ENCODE measurements at regions not wholly inside any gene's neighbourhood (a gene's known extent, or its start where the extent isn't known, plus 50 kb on each side); places are given as distances from the start of the nearest gene placed in this dataset.

GRCh38 chr4:138501614-138502013 lies 259.5 kb upstream of the SLC7A11 start:
- Histone ChIP-seq H4K20me1 (replicated peaks; ENCODE audit: control insufficient read depth, extremely low read depth, insufficient read depth, low read length) (no peaks in the 10 kb centered on the region), H3K4me2 (ENCODE audit: insufficient read depth, low read length) (no peak overlapping the region), H2AFZ (ENCODE audit: low read depth, low read length) (no peak overlapping the region), H3K4me3 (replicated peaks in 1 of 3; ENCODE audit: insufficient read depth in 1 of 3, low read depth in 1 of 3, low read length in 3 of 3) (no peak overlapping the region), H3K9me1 (replicated peaks; ENCODE audit: control insufficient read depth, extremely low read depth, insufficient read depth, low read length) (no peaks in the 10 kb centered on the region), H3K27ac (ENCODE audit: insufficient read depth, low read depth, low read length) (no peak overlapping the region), H3K9me3 (replicated peaks; ENCODE audit: control insufficient read depth, insufficient read depth, low read length) (no peaks in the 10 kb centered on the region), H3K4me1 (ENCODE audit: control insufficient read depth, extremely low read depth, insufficient read depth, low read length) (no peaks in the 10 kb centered on the region), H3K9ac (replicated peaks; ENCODE audit: extremely low read depth, insufficient read depth, low read length) (no peak overlapping the region), H3K36me3 (ENCODE audit: control insufficient read depth in 2 of 2, extremely low read depth in 1 of 2, insufficient read depth in 2 of 2, low read length in 2 of 2) (no peaks in the 10 kb centered on the region), H3K79me2 (ENCODE audit: control insufficient read depth, insufficient read depth, low read length) (no peaks in the 10 kb centered on the region), H3K27me3 (ENCODE audit: control insufficient read depth in 2 of 2, insufficient read depth in 2 of 2, low read length in 2 of 2) (no peaks in the 10 kb centered on the region)
- CTCF ChIA-PET = interaction anchor here (1.4 to 2.2 kb wide), 2 partner anchors 13 to 20 kb away, joined by 3 to 6 read pairs; no protein-coding TSS in a partner anchor
- intact Hi-C loops (cut with micrococcal nuclease) = no loop called here
- BruUV-seq (replicated peaks) = no TSS peak
- dilution Hi-C loops (cut with MboI; ENCODE audit: extremely low pct_ligation_motif_present, low sequenced_read_pairs) = no loop called here
- FAIRE-seq = no peak
- POLR2A ChIA-PET = interaction anchor here (0.6 kb wide), 1 partner anchor 423 kb away, joined by 3 read pairs; no protein-coding TSS in a partner anchor
- DNase-seq (ENCODE audit: low read depth, low spot score) = no peak
- TF ChIP-seq EZH2 (IDR thresholded peaks at IDR 0.05; ENCODE audit: borderline replicate concordance, low read depth, low read length, severe bottlenecking) (no peak), MAX (IDR thresholded peaks at IDR 0.05; ENCODE audit: insufficient read depth, insufficient read length) (no peak), JUN (IDR thresholded peaks at IDR 0.05; ENCODE audit: borderline replicate concordance, insufficient read depth, insufficient read length, low read depth) (no peak), FOS (IDR thresholded peaks at IDR 0.05; ENCODE audit: borderline replicate concordance, insufficient read depth, low read length) (no peak), MYC (IDR thresholded peaks at IDR 0.05; ENCODE audit: low read depth, low read length) (no peak), GATA2 (IDR thresholded peaks at IDR 0.05; ENCODE audit: insufficient read depth, insufficient read length, low read depth, low read length) (no peak), CTCF (IDR thresholded peaks at IDR 0.05; ENCODE audit: extremely low read depth in 1 of 2, insufficient read depth in 1 of 2, low read depth in 1 of 2, low read length in 2 of 2) (no peak), POLR2AphosphoS5 (IDR thresholded peaks at IDR 0.05; ENCODE audit: insufficient read depth, low read depth, low read length) (no peak), POLR2A (IDR thresholded peaks at IDR 0.05; ENCODE audit: low read depth, low read length) (no peak)
